ENCODE measurements at regions not wholly inside any gene's neighbourhood (a gene's known extent, or its start where the extent isn't known, plus 50 kb on each side); places are given as distances from the start of the nearest gene placed in this dataset.

DNA sequence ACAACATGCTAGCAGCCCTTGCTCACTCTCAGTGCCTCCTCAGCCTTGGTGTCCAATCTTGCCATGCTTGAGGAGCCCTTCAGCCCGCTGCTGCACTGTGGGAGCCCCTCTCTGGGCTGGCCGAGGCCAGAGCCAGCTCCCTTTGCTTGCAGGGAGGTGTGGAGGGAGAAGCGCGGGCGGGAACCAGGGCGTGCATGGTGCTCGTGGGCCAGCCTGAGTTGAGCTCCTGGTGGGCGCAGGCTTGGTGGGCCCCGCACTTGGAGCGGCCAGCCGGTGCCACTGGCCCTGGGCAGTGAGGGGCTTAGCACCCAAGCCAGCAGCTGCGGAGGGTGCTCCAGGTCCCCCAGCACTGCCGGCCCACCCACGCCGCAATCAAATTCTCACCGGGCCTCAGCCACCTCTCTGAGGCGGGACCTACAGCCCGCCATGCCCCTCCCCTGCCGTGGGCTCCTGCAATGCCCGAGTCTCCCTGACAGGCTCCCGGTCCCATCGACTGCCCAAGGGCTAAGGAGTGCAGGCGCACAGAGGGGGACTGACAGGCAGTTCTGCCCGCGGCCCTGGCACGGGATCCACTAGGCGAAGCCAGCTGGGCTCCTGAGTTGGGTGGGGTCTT is 333.5 kb downstream of the KCNN2 start:
- TF ChIP-seq, protein P1, sequence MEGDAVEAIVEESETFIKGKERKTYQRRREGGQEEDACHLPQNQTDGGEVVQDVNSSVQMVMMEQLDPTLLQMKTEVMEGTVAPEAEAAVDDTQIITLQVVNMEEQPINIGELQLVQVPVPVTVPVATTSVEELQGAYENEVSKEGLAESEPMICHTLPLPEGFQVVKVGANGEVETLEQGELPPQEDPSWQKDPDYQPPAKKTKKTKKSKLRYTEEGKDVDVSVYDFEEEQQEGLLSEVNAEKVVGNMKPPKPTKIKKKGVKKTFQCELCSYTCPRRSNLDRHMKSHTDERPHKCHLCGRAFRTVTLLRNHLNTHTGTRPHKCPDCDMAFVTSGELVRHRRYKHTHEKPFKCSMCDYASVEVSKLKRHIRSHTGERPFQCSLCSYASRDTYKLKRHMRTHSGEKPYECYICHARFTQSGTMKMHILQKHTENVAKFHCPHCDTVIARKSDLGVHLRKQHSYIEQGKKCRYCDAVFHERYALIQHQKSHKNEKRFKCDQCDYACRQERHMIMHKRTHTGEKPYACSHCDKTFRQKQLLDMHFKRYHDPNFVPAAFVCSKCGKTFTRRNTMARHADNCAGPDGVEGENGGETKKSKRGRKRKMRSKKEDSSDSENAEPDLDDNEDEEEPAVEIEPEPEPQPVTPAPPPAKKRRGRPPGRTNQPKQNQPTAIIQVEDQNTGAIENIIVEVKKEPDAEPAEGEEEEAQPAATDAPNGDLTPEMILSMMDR (IDR thresholded peaks at IDR 0.05; ENCODE audit: insufficient read depth, low read length, poor library complexity, severe bottlenecking) = no peak
- no peak for TF ChIP-seq EZH2phosphoT487 (conservative IDR thresholded peaks at IDR 0.05; ENCODE audit: low read length)
- no peak overlapping the region for H3K4me3 ChIP-seq (ENCODE audit: insufficient read depth, low read length, poor library complexity, severe bottlenecking)
- H3K9ac ChIP-seq (ENCODE audit: low read length) = no peak overlapping the region

DNA sequence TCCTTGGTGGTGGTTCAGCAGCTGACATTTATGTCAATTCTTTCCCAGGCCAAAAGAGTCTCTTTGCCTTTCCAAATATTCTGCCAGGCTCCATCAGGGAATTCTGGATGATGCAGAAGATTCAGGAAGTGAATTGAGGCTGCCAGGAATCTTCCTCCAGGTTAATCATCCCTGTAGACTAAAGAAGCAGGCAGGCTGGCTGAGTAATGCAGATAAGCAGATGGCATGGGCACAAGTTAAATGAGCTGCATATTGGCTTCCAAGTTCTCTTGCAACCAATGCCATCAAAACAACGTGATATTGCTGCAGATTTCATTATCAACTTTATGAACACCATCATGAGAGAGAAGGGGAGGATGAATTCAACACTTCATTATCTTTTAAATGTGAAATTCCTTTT is 324.5 kb downstream of the KCNN2 start:
- H3K9me3 ChIP-seq (ENCODE audit: insufficient read depth, low read length) = no peaks in the 10 kb centered on the region
- TF ChIP-seq, protein P1 (IDR thresholded peaks at IDR 0.05; ENCODE audit: insufficient read depth, low read length, poor library complexity, severe bottlenecking) = no peak
- no peak for TF ChIP-seq EZH2phosphoT487 (conservative IDR thresholded peaks at IDR 0.05; ENCODE audit: low read length)
- H2AFZ ChIP-seq (ENCODE audit: low read depth, low read length, severe bottlenecking) = no peak overlapping the region
- H3K27me3 ChIP-seq (ENCODE audit: low read length) = no peaks in the 10 kb centered on the region
- no peaks in the 10 kb centered on the region for H3K79me2 ChIP-seq (ENCODE audit: insufficient read depth, low read length)
- no peak overlapping the region for H3K4me2 ChIP-seq (ENCODE audit: low read depth, low read length, poor library complexity, severe bottlenecking)
- H3K4me3 ChIP-seq (ENCODE audit: insufficient read depth, low read length, poor library complexity, severe bottlenecking) = no peak overlapping the region
- H4K20me1 ChIP-seq (ENCODE audit: low read depth, low read length) = no peaks in the 10 kb centered on the region
- H3K9ac ChIP-seq (ENCODE audit: low read length) = no peak overlapping the region
- H3F3A ChIP-seq (ENCODE audit: insufficient read depth) = no peaks in the 10 kb centered on the region
- no peaks in the 10 kb centered on the region for H3K36me3 ChIP-seq (ENCODE audit: low read length)
- H3K9me2 ChIP-seq (replicated peaks; ENCODE audit: insufficient read depth, low read length) = no peaks in the 10 kb centered on the region
- H3K27ac ChIP-seq (ENCODE audit: low read depth, low read length) = no peak overlapping the region

More for the DNA sequence above, 333.5 kb downstream of the KCNN2 start:
- Histone ChIP-seq H3K27me3 (ENCODE audit: low read length) (no peaks in the 10 kb centered on the region), H3K9me2 (replicated peaks; ENCODE audit: insufficient read depth, low read length) (no peaks in the 10 kb centered on the region), H4K20me1 (ENCODE audit: low read depth, low read length) (no peaks in the 10 kb centered on the region), H3K79me2 (ENCODE audit: insufficient read depth, low read length) (no peaks in the 10 kb centered on the region), H3K4me2 (ENCODE audit: low read depth, low read length, poor library complexity, severe bottlenecking) (no peak overlapping the region), H2AFZ (ENCODE audit: low read depth, low read length, severe bottlenecking) (no peak overlapping the region), H3K27ac (ENCODE audit: low read depth, low read length) (no peak overlapping the region), H3K36me3 (ENCODE audit: low read length) (no peaks in the 10 kb centered on the region), H3K9me3 (ENCODE audit: insufficient read depth, low read length) (no peaks in the 10 kb centered on the region), H3F3A (ENCODE audit: insufficient read depth) (no peaks in the 10 kb centered on the region)

DNA sequence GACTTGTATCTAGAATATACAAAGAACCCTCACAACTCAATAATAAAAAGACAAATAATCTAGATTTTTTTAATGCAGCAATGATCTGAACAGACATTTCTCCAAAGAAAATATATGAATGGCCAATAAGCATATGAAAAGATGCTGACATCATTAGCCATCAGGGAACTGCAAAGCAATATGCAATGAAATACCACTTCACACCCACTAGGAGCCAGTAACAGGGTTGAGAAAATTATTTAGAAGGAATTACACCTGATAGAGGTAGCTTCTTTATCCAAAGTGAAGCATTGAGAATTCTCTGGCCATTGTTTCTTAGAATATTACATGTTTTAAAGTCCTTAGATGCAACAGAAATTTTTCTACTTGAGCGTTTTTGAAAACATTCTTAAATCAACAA is 316.9 kb downstream of the KCNN2 start:
- Histone ChIP-seq H4K20me1 (ENCODE audit: low read depth, low read length) (no peaks in the 10 kb centered on the region), H3K36me3 (ENCODE audit: low read length) (no peaks in the 10 kb centered on the region), H3F3A (ENCODE audit: insufficient read depth) (no peaks in the 10 kb centered on the region), H2AFZ (ENCODE audit: low read depth, low read length, severe bottlenecking) (no peak overlapping the region), H3K9ac (ENCODE audit: low read length) (no peak overlapping the region), H3K9me2 (replicated peaks; ENCODE audit: insufficient read depth, low read length) (no peaks in the 10 kb centered on the region), H3K4me3 (ENCODE audit: insufficient read depth, low read length, poor library complexity, severe bottlenecking) (no peak overlapping the region), H3K79me2 (ENCODE audit: insufficient read depth, low read length) (no peaks in the 10 kb centered on the region), H3K4me2 (ENCODE audit: low read depth, low read length, poor library complexity, severe bottlenecking) (no peak overlapping the region), H3K9me3 (ENCODE audit: insufficient read depth, low read length) (no peaks in the 10 kb centered on the region), H3K27ac (ENCODE audit: low read depth, low read length) (no peak overlapping the region), H3K27me3 (ENCODE audit: low read length) (no peaks in the 10 kb centered on the region)
- TF ChIP-seq, protein P1 (IDR thresholded peaks at IDR 0.05; ENCODE audit: insufficient read depth, low read length, poor library complexity, severe bottlenecking) = no peak
- no peak for TF ChIP-seq EZH2phosphoT487 (conservative IDR thresholded peaks at IDR 0.05; ENCODE audit: low read length)

All from SU-DHL-6 (cell line).